NCI-H446 (cell line): ENCODE measurements at regions not wholly inside any gene's neighbourhood (a gene's known extent, or its start where the extent isn't known, plus 50 kb on each side); places are given as distances from the start of the nearest gene placed in this dataset.

Experiments used
- DNase-seq, 2 experiments: peaks; one replicate each; lab custom pipeline; 2025; lab: John Stamatoyannopoulos, UW

- DNase-seq, result peak; percentile 26 to 89
Measured at GRCh38 chr13:26965952-26966700, 205.5 kb downstream of the USP12 start.

GRCh38 chr13:26964278-26965250 is 204.0 kb upstream of the GPR12 start:
- peak in 1 of 2 experiments; percentile 30 for DNase-seq

GRCh38 chr13:26962671-26963070 is 202.1 kb upstream of the GPR12 start:
- no peak for DNase-seq

DNA sequence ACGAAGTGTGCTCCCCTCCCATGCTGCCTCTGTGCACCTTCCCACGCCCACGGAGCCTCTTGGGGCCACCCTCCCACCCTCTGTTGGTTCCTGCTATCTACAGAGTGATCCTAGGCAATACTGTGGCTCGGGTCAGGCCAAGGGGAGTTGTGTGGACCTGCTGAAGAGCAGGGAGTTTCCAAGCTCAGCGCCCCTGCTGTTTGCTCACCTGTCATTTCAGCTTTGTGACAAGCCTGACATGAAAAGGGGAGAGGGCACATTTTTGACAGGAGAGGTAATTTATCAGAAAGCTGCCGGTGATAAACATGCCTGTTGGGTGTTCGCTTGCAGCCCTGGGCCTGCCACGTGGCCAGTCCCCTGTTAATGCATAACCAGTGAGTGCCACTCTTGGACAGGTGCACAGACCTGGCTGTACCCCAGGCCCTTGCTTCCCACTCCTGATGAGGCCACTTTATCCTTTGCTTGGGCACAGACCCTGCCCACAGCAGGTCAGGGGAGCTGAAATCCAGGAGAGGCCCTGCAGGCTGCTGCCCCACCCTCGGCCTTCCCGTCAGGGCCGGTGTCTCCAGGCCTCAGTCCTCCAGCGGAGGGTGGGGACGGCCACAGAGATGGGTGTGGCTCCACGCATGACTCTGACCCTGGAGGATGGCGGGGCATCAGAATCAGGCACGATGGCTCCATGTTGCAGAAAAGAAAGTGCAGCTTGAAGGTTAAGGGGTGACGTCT is 201.5 kb upstream of the GPR12 start:
- DNase-seq, result no peak

- no peak for DNase-seq
Measured at GRCh38 chr13:26957182-26957581, 196.6 kb upstream of the GPR12 start.

- no peak for DNase-seq
Measured at GRCh38 chr13:26956522-26957142, 196.0 kb upstream of the GPR12 start.

- DNase-seq, result no peak
Measured at GRCh38 chr13:26954976-26955375, 194.4 kb upstream of the GPR12 start.

- no peak for DNase-seq
Measured at GRCh38 chr13:26953291-26953690, 192.7 kb upstream of the GPR12 start.

DNA sequence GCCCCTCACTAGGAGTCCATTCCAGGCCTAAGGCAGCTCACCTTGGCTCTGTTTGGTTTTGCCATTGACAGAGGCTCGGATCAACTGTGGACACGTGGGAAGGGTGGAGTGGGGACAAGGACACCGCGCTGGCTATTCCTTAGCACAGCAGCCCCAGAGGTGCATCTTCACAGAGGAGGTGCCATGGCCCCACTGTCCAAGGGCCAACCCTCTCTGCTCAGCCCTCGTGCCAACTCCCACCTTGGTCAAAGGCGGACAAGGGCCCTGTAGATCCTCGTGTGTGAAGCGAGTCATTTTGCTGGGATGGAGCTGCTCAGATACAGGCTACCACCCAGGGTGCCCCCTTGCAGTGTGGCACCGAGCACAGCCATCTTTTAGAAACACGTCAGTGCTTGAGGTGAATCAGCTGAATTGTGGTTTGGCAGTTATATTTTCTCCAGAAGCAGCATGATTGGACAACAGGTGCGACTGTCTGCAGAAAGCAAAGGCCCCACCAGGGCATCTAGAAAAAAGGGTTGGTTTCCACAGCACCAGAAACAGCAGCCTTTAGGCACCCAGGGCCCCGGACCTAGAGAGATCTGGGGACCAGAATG is 192.1 kb upstream of the GPR12 start:
- no peak for DNase-seq

GRCh38 chr13:26951581-26952177 is 191.1 kb upstream of the GPR12 start:
- DNase-seq, result no peak

GRCh38 chr13:26950968-26951367 is 190.4 kb upstream of the GPR12 start:
- DNase-seq, result no peak

GRCh38 chr13:26950546-26950945 is 190.0 kb upstream of the GPR12 start:
- no peak for DNase-seq

DNA sequence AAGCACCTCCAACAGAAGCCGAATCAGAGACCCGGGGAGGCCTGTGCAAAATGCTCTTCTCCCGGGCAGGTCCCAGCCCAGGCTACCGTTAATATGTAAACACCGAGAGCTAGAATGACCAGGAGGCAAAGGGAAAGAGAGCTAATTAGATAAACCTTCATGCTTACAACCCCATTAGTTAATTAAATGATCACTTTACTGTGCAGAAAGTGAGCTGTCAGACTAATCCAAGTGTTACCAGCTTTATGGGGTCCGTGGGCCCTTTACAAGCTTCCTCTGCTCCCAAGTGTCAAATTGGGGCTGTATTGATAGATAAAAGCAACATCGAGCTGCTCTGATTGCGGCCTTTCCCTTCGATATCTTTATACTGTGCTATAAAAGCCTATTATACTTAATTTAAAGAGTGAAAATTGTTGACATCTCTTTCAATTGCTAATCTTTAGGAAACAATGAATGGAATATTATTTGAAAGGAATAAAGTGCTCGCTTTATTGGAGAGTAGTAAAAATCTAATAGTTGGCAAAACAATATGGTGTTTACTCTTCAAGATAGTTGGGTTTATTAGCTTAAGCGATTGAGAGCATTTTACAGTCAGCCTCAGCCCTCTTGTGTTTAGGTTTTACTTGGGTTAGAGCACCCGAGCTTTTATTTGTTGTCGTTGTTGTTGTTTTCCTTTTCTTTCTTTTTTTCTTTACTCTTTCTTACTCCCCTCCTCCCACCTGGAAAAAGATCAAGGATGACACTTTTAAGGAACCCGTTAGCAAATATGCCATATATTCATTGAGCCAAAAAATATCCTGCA is 189.3 kb upstream of the GPR12 start:
- no peak for DNase-seq

GRCh38 chr13:26948353-26948752 is 187.8 kb upstream of the GPR12 start:
- no peak for DNase-seq

GRCh38 chr13:26946684-26947343 is 186.2 kb upstream of the GPR12 start:
- peak; percentile 42 to 60 for DNase-seq

GRCh38 chr13:26943748-26944147 is 183.2 kb upstream of the GPR12 start:
- no peak for DNase-seq

- DNase-seq, result no peak
Measured at GRCh38 chr13:26942184-26942583, 181.6 kb upstream of the GPR12 start.

DNA sequence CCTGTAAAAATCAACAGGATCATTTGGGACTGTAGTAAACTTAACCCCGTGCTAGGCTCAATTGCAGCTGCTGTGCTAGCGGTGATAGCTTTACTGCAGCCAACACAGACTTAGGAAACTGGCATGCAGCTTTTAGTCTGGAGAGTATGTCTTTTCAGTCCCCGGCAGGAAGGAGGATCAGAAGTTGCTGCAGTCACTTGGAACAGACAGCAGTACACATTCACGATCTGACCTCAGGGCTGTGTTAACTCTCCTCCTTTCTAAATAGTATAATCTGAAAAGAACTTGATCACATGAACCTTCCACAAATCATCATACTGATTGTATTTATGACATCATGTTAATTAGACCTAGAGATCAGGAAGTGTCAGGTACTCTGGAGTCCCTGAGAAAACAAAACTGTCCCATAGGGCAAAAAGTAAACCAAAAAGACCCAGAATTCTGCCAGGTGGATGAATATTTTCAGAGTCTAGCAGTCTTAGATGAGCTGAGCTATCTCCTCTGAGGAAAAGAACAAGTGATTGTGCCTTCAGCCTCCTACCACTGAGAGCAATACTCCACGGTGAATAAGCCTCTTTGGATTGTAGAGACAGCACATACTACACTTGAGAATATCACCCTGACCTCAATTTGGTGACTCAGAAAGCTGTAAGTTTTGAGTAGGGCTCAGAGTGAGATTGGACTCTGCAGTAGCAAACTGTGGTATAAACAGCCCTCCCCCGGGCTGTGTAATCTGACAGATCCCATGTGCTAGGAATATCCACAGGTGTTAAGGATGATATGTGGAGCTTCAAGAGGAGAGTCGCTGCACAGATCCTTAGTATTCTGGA is 181.0 kb upstream of the GPR12 start:
- DNase-seq, result no peak

DNA sequence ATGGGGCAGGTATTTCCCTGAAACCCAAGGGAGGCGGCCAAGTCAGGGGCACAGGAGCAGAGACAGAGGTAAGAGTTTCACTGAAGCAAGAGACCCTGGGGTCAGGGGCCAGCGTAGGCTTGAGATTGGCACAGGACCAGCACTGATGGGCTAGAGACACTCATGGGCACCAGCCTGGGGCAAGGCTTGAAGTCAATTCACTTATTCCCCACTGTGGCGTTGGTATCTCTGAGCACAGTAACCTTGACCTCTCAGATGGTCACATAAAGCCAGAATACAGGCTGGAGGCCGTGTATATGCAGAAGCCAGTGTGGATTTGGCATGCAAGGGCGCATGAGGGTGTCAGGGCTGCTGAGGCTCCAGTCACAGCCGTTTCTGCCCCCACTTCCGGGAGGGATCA is 173.5 kb upstream of the GPR12 start:
- no peak for DNase-seq
